CD4-positive, alpha-beta memory T cell (primary cell): ENCODE measurements at regions not wholly inside any gene's neighbourhood (a gene's known extent, or its start where the extent isn't known, plus 50 kb on each side); places are given as distances from the start of the nearest gene placed in this dataset.

Experiments used
- CTCF ChIA-PET: fragments of 350-600 bp; sonication (Branson Sonifier 250); formaldehyde crosslinking; loops from one replicate; lab custom pipeline; 2021; ENCODE audit warnings: inconsistent platforms; ENCODE audit not compliant: partially characterized antibody; lab: Charles Lee
- POLR2A ChIA-PET: fragments of 350-600 bp; sonication (Branson Sonifier 250); formaldehyde crosslinking; loops from one replicate; lab custom pipeline; 2021; ENCODE audit not compliant: partially characterized antibody; lab: Charles Lee
- DNase-seq, 5 donors: peaks; one replicate each; pipeline versions ENCODE4 v3.0.0 to v3.0.0-alpha.2; 2020 to 2022; ENCODE audit warnings: mixed read lengths in 1 of 5
- H3K27ac ChIP-seq: one replicate; pipeline ENCODE4 v1.7.0; 2013; ENCODE audit warnings: low read depth, low read length
- H3K27me3 ChIP-seq: 2 replicates; pipeline ENCODE4 v1.7.0; 2013; ENCODE audit warnings: mild to moderate bottlenecking, low read length, moderate library complexity; ENCODE audit not compliant: insufficient read depth
- H3K36me3 ChIP-seq: 2 replicates; pipeline ENCODE4 v1.7.0; 2013; ENCODE audit warnings: mild to moderate bottlenecking, low read length, moderate library complexity; ENCODE audit not compliant: insufficient read depth
- H3K4me1 ChIP-seq: 2 replicates; pipeline ENCODE4 v1.7.0; 2013; ENCODE audit warnings: mild to moderate bottlenecking, low read length, moderate library complexity; ENCODE audit not compliant: insufficient read depth
- H3K4me3 ChIP-seq, 2 donors: one replicate each; pipeline ENCODE4 v1.7.0; 2013; ENCODE audit warnings: low read length in 2 of 2, mild to moderate bottlenecking in 1 of 2
- H3K9me3 ChIP-seq, 2 donors: one replicate each; pipeline ENCODE4 v1.7.0; 2013; ENCODE audit warnings: low read length in 2 of 2, control low read depth in 1 of 2; ENCODE audit not compliant: control insufficient read depth in 1 of 2
- H3K27ac Mint-ChIP-seq, 7 donors: one replicate each; pipeline ENCODE4 v1.8.0; 2020 to 2021; ENCODE audit warnings: mixed read lengths in 7 of 7, mild to moderate bottlenecking in 6 of 7, inconsistent platforms in 3 of 7, moderate library complexity in 3 of 7
- H3K27me3 Mint-ChIP-seq, 2 donors: one replicate each; pipeline ENCODE4 v1.8.0; 2020 to 2021; ENCODE audit warnings: mixed read lengths in 2 of 2
- H3K36me3 Mint-ChIP-seq, 2 donors: one replicate each; pipeline ENCODE4 v1.8.0; 2020 to 2021; ENCODE audit warnings: mixed read lengths in 2 of 2, inconsistent platforms in 1 of 2, mild to moderate bottlenecking in 1 of 2
- H3K4me1 Mint-ChIP-seq, 4 donors: one replicate each; pipeline ENCODE4 v1.8.0; 2020 to 2021; ENCODE audit warnings: mixed read lengths in 4 of 4, mild to moderate bottlenecking in 1 of 4
- H3K4me3 Mint-ChIP-seq, 8 donors: one replicate each; pipeline ENCODE4 v1.8.0; 2020 to 2021; ENCODE audit warnings: mixed read lengths in 8 of 8, mild to moderate bottlenecking in 7 of 8, moderate library complexity in 6 of 8, inconsistent platforms in 3 of 8
- H3K9me3 Mint-ChIP-seq, 8 donors: one replicate each; pipeline ENCODE4 v1.8.0; 2020 to 2021; ENCODE audit warnings: mixed read lengths in 8 of 8, mild to moderate bottlenecking in 5 of 8, inconsistent platforms in 3 of 8, moderate library complexity in 1 of 8
- intact Hi-C: fragments of 100-400 bp; cut with micrococcal nuclease; formaldehyde crosslinking; loops from one replicate; pipeline ENCODE4 v1.15.1; 2023

DNA sequence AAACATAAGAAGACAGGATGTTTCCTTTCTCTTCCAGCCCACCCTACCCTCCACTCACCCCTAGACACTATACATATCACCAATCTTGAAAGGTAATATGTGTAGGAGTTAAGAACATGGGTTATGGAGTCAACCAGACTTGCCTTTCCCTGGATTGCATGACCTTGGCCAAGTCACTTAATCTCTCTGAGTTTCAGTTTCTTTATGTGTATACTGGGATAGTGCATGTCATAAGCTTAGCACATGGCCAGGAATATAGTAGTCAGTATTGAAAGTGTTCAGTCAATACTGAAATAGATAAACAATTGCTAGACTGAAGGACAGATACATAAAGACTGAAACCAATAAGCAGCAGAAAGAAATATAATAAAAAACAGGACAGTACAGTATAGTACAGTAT lies 283.2 kb upstream of the STT3B start:
- ChIA-PET POLR2A (no interaction called here), CTCF (no interaction called here)
- peaks cover 0 to 4% (median 0%) of the 10 kb centered on the region in 8 donors for H3K9me3 Mint-ChIP-seq
- Histone ChIP-seq H3K4me1 (peaks cover 15% of the 10 kb centered on the region), H3K36me3 (no peaks in the 10 kb centered on the region), H3K9me3 (no peaks in the 10 kb centered on the region), H3K27me3 (no peaks in the 10 kb centered on the region), H3K4me3 (no peak overlapping the region), H3K27ac (no peak overlapping the region)
- intact Hi-C loops: no loop called here
- peaks cover 31 to 47% (median 38%) of the 10 kb centered on the region in 4 donors for H3K4me1 Mint-ChIP-seq
- no peak for DNase-seq
- H3K36me3 Mint-ChIP-seq: no peaks in the 10 kb centered on the region
- no peak overlapping the region for H3K4me3 Mint-ChIP-seq
- peak overlapping the region in 2 of 7 donors; percentile 3 to 20 for H3K27ac Mint-ChIP-seq
- no peaks in the 10 kb centered on the region for H3K27me3 Mint-ChIP-seq

DNA sequence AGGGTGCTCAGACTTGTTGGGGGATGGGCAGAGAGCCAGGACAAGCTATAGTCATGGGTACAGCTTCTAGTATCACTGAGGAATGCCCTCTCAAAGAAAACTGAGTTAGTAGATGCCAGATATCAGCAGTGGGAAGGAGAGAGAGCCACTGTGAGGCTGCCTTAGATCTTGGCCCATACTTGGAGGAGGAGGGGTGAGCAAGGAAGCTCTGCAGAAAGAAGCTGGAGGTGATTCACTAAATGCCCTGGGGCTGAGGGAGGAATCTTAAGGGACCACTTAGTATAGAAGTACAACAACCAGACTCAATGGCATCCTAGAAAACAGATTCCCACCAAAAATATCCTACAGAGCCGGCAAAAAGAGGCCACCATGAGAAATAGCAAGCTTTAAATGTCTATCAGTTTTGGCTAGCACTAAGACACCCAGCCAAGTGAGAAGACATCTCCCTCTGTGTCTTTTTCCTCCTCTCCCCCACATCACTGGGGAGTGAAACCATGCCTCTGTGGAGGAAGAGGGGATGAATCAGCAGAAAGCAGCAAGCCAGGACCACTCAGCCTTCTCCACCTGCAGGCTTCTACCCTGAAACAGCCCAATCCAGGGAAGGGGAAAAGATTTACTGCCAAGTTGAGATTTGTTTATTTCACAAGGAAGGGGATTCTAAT lies 282.5 kb upstream of the STT3B start:
- H3K27me3 ChIP-seq: no peaks in the 10 kb centered on the region
- H3K27ac ChIP-seq: no peak overlapping the region
- Mint-ChIP-seq H3K36me3 (no peaks in the 10 kb centered on the region), H3K27me3 (no peaks in the 10 kb centered on the region), H3K27ac (peak overlapping the region in 2 of 7 donors; percentile 28 to 74), H3K4me3 (no peak overlapping the region), H3K9me3 (peaks cover 0 to 4% (median 0%) of the 10 kb centered on the region in 8 donors), H3K4me1 (peaks cover 34 to 47% (median 38%) of the 10 kb centered on the region in 4 donors)
- ChIA-PET POLR2A (interaction anchor here (1.8 kb wide), 1 partner anchor 24 kb away, joined by 6 read pairs; no protein-coding TSS in a partner anchor), CTCF (no interaction called here)
- DNase-seq: no peak
- H3K36me3 ChIP-seq: no peaks in the 10 kb centered on the region
- no peaks in the 10 kb centered on the region for H3K9me3 ChIP-seq
- intact Hi-C loops: no loop called here
- no peak overlapping the region for H3K4me3 ChIP-seq
- peaks cover 15% of the 10 kb centered on the region for H3K4me1 ChIP-seq

DNA sequence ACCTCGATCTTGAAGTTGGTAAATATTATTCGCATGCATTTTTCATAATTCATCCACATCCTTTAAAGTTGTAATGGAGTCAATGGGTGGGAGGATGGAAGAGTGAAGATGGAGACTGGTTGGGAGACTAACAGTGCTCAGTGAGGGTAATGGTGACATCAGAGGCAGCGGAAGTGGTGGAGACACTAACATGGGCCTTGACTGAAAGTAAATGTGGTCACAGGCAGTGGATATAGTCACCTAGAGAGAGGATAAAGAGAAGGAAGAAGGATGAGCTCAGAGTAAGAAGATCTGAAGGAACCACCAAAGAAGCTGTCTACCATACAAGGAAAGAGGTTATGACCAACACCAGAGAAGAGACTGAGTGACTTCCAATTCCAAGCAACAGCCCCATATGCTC lies 281.6 kb upstream of the STT3B start:
- H3K36me3 Mint-ChIP-seq: no peaks in the 10 kb centered on the region
- peaks cover 35 to 47% (median 38%) of the 10 kb centered on the region in 4 donors for H3K4me1 Mint-ChIP-seq
- no peak for DNase-seq

DNA sequence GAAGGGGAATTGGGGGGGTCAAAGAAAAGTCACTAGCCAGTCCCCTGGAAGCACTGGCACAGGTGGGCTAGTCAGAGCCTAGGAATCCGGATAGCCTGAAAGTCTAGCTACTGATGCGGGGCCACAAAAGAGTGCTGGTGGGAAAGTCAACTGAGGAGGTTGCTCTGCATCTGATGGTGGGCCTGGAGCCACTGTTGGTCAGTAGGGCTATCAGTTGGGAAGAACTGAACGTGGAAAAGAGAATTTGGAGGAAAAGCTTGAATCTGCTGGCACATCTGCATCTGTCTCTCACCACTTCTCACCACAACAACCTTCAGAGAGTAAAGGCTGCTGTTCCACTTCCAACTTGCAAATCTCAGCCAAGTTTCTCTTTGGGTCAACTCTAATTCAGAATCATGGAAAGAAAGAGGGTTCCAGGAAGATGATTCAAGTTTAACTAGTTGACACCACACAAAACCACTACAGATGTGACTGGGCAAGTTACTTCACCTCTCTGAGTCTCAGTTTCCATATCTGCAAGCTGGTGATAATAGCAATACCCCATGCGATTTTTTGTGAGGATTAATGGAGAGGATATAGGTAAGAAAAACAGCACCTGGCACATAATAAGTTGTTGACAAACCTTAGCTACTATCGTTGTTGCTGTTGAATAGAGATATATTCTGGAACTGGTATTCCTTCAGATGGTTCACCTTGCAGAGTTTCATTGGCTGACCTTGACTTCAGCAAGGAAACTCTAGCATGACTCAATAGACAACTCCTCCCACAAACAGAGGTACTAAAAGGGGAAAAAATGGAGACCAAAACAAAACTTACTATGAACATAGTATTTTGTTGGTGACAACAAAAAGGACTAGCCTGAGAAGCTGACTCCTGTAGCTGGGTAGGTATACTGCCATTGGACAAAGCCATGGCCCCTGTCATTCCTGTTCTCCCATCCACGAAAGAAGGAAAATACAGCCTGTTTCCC lies 280.2 kb upstream of the STT3B start:
- H3K4me3 Mint-ChIP-seq: no peak overlapping the region
- Histone ChIP-seq H3K27me3 (no peaks in the 10 kb centered on the region), H3K9me3 (no peaks in the 10 kb centered on the region), H3K27ac (no peak overlapping the region), H3K4me1 (peaks cover 15% of the 10 kb centered on the region), H3K36me3 (no peaks in the 10 kb centered on the region), H3K4me3 (no peak overlapping the region)
- no peaks in the 10 kb centered on the region for H3K27me3 Mint-ChIP-seq
- H3K9me3 Mint-ChIP-seq: peaks cover 0 to 4% (median 0%) of the 10 kb centered on the region in 8 donors
- peak overlapping the region in 1 of 7 donors; percentile 18 for H3K27ac Mint-ChIP-seq
- H3K36me3 Mint-ChIP-seq: no peaks in the 10 kb centered on the region
- H3K4me1 Mint-ChIP-seq: peaks cover 34 to 42% (median 38%) of the 10 kb centered on the region in 4 donors
- CTCF ChIA-PET: interaction anchor here (1.5 kb wide), 1 partner anchor 280 kb away, joined by 3 read pairs; the partner anchor contains the start of gene STT3B
- no peak for DNase-seq
- POLR2A ChIA-PET: interaction anchor here (1.4 kb wide), 1 partner anchor 20 kb away, joined by 3 read pairs; no protein-coding TSS in a partner anchor
- intact Hi-C loops: no loop called here

More for the DNA sequence above, 281.6 kb upstream of the STT3B start:
- Histone ChIP-seq H3K4me3 (no peak overlapping the region), H3K4me1 (peaks cover 15% of the 10 kb centered on the region), H3K27ac (no peak overlapping the region), H3K27me3 (no peaks in the 10 kb centered on the region), H3K36me3 (no peaks in the 10 kb centered on the region), H3K9me3 (no peaks in the 10 kb centered on the region)
- POLR2A ChIA-PET: interaction anchor here (1.8 kb wide), 1 partner anchor 25 kb away, joined by 6 read pairs; no protein-coding TSS in a partner anchor
- intact Hi-C loops: no loop called here
- Mint-ChIP-seq H3K4me3 (no peak overlapping the region), H3K27ac (peak overlapping the region in 2 of 7 donors; percentile 6 to 18), H3K27me3 (no peaks in the 10 kb centered on the region), H3K9me3 (peaks cover 0 to 4% (median 0%) of the 10 kb centered on the region in 8 donors)
- CTCF ChIA-PET: no interaction called here

DNA sequence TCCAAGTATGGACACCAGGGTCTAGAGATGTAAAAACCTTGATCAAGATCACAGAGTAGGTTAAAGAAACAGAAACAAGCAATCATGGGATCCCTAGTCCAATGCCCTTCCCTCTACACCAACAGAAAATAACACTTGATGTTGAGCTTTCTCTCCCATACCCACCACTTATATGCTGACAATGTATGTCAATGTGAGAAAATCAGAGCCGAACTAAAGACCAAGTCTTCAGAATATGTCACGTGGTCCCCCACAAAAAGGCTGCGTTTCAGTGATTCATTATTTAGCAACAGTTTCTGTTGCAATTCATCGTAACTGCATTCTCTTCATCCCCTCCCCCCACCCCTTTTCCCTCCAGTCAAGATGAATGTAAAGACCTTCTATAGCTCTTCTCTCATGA lies 278.9 kb upstream of the STT3B start:
- Histone ChIP-seq H3K36me3 (no peaks in the 10 kb centered on the region), H3K4me3 (no peak overlapping the region), H3K27me3 (no peaks in the 10 kb centered on the region), H3K4me1 (peaks cover 11% of the 10 kb centered on the region), H3K27ac (no peak overlapping the region), H3K9me3 (no peaks in the 10 kb centered on the region)
- no peak for DNase-seq
- Mint-ChIP-seq H3K9me3 (peaks cover 0 to 4% (median 0%) of the 10 kb centered on the region in 8 donors), H3K27me3 (no peaks in the 10 kb centered on the region), H3K36me3 (no peaks in the 10 kb centered on the region), H3K4me1 (peaks cover 26 to 32% (median 27%) of the 10 kb centered on the region in 4 donors), H3K27ac (no peak overlapping the region), H3K4me3 (no peak overlapping the region)
- intact Hi-C loops: no loop called here
- ChIA-PET CTCF (no interaction called here), POLR2A (interaction anchor here (1.4 kb wide), 1 partner anchor 22 kb away, joined by 3 read pairs; no protein-coding TSS in a partner anchor)

DNA sequence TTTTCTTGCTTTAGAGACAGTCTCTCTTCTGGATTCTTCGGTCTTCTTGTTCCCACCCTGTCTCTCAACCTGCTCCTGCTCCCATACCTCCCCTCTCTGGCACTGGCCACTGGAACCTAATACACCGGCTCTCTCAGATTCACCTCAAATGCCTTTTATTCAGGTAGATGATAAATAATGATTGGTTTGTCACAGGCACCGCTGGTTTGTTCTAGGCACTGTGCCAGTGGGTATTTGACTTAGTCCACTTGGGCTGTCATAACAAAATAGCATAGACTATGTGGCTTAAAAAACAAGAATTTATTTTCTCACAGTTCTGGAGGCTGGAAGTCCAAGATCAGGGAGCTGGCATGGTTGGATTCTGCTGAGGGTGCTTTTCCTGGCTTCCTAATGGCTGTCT lies 278.2 kb upstream of the STT3B start:
- POLR2A ChIA-PET: no interaction called here
- H3K4me1 Mint-ChIP-seq: peaks cover 20 to 26% (median 22%) of the 10 kb centered on the region in 4 donors
- H3K4me3 Mint-ChIP-seq: no peak overlapping the region

More for the DNA sequence above, 278.2 kb upstream of the STT3B start:
- DNase-seq: no peak
- Histone ChIP-seq H3K36me3 (no peaks in the 10 kb centered on the region), H3K27me3 (no peaks in the 10 kb centered on the region), H3K4me3 (no peak overlapping the region), H3K9me3 (no peaks in the 10 kb centered on the region), H3K4me1 (peaks cover 6% of the 10 kb centered on the region), H3K27ac (no peak overlapping the region)
- CTCF ChIA-PET: no interaction called here
- peak overlapping the region in 1 of 7 donors; percentile 69 for H3K27ac Mint-ChIP-seq
- no peaks in the 10 kb centered on the region for H3K36me3 Mint-ChIP-seq
- H3K9me3 Mint-ChIP-seq: peaks cover 0 to 4% (median 0%) of the 10 kb centered on the region in 8 donors
- no peaks in the 10 kb centered on the region for H3K27me3 Mint-ChIP-seq
- intact Hi-C loops: no loop called here
